RPMI7951 (cell line): ENCODE measurements at regions not wholly inside any gene's neighbourhood (a gene's known extent, or its start where the extent isn't known, plus 50 kb on each side); places are given as distances from the start of the nearest gene placed in this dataset.
A peak's percentile ranks its signal among the peaks of the same experiment; 100 is the strongest.

Experiments
- DNase-seq: peaks from one replicate; pipeline ENCODE4 v3.0.0-alpha.2; 2012; ENCODE audit warnings: low read depth

GRCh38 chr2:71872466-71873051 lies 275.1 kb downstream of the CYP26B1 start:
- no peak for DNase-seq

- DNase-seq = peak; percentile 91
Observed at GRCh38 chr2:71865391-71865965, 282.2 kb downstream of the CYP26B1 start.

- peak; percentile 85 for DNase-seq
Observed at GRCh38 chr2:71864085-71864484, 283.6 kb downstream of the CYP26B1 start.

DNA sequence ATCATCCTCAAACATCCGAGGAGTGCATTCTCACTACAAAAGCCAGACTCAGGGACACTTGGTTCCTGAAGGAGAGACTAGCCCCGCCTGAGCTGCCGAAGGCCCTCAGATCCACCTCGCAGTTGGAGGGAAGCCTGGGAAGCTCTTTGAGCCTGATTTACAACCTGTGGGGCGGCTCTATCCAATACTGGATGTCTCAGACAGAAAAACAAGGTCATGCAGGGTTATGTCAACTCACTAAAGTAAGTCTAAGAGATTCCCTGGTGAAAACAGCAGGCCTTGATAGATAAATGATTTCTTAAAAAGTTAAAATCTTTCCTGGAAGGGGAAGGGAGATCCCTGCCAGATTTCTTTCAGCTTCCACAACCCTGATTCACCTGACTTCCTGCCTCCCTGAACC lies 284.3 kb downstream of the CYP26B1 start:
- DNase-seq = no peak

GRCh38 chr2:71862921-71863320 lies 284.7 kb downstream of the CYP26B1 start:
- no peak for DNase-seq

DNA sequence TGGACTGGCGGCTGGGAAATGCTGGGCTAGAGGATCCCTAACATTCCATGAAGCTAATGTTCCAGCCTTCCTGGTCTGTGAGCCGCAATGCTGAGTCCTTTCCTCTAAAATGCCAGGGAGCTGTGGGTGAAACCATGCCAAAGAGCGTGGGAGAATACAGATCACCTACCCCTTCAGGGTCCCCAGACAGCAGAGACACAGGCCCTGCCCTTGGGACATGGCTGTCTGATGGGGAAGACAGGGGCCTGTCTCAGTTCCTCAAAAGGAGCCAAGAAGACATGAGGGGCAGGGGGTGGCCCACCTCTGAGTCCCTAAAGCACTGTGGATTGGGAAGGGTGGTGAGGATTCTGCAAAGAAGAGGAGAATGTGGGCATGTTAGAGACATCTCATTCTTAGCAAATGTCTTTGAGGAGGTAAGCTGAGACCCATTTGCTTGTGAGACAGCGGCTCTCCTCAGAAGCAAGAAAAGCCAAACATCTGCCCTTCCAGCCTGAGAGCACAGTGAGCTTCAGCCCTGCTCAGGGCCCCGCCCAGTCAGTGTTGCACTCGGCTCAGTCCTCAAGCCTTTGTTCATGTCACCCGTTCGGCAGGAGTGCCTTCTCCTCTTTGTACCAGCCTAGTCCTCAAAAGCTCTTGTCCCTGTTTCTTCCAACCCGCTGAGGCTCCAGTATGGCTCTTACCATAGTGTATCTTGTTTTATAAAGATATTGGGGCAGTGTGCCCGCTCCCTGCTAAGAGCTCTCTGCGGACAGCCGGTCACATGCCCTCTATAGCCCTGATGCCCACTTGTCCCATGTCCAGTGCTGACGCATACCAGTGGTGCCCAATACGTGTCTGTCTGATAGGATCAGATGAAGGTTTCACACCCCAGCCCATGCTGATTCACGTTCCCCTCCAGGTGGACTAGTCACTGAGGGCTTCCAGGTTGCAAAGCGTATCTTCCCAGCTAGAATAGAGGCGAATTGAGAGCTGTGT lies 286.2 kb downstream of the CYP26B1 start:
- no peak for DNase-seq

DNA sequence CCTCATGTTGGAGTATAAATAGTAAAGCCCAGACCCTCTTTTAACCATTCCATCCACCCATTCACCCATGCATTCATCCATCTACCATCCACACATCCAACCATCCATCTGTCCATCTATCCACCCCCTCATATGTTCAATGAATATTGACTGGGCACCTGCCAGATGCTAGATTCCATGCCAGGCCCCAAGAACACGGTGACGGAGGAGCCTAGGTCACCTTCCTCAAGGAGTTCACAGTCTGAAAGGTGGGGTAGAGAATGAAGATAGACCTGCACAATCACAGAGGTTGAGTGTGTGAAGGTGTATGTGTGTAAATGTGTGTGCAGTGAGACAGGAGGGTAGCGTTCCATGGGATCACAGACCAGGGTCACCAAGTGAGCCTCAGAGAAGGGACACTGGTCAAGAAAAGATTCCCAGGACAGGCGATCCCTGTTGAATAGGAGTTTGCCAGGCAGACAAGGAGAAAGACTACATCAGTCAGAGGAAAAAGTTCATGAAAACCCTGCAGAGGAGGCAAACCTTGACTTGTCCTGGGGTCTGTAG lies 287.2 kb downstream of the CYP26B1 start:
- no peak for DNase-seq

DNA sequence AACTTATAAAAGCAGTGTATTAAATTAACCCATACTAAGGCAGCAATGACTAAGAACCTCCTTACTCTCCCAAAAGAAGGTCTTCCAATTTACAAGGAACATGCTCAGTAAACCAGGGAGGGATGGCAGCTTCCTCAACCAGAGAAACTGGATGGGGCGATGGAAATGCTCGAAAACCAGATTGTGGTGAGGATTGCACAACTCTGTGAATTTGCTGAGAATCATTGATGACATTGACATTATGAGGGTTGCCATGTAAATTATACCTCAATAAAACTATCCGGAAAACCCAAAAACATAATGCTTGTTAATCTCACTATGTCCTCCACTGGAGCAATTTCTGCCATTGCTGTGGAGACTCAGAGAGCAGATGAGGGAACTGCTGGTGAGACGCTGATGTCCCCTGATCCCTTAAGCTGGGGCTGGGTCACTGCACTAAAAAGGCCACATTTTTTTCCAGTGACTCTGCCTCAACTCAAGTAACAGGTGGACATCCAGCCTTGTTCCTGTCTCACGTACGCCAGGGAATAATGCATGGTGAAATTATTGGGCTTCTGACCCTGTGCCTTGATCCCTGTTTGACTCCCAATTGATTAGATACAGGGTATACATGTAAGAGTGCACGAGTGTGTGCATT lies 288.3 kb downstream of the CYP26B1 start:
- DNase-seq = no peak

DNA sequence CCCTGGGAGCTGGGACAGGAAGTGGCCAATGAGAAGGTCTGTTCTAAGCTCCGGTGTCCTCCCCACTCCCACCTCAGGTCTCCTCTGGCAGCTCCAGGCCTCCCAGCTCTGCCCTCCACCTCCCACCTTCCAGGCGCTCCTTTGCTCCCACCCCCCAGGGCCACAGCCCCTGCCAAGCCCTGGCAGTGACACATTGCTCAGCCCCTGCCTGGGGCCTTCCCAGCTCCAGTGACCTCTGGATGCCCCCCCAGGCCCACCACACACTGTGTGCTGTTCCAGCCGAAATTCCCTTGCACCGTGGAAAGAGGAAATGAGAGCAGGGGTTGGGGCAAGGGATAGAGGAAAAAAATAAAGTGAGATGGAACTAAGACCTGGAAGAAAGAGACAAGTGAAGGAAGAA lies 289.6 kb downstream of the CYP26B1 start:
- no peak for DNase-seq

DNA sequence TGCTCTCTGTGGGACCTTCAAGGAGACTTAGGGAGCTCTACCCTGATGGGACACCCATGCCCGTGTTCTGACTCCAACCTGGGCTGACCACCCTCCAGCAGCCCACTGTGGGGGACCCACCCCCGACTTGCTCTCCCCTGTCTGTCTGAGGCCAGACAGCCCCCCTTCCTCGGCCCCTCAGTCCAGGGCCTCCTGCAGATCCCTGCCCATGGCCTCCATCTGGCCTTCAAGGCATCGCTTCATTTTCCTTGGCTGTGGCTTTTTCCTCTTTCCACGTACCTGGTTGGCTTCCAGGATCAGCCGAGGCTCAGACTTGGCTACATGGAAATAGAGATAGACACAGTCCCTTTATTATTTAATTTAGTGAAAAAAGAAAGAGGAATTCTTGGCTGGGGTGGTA lies 290.0 kb downstream of the CYP26B1 start:
- no peak for DNase-seq

- peak; percentile 54 for DNase-seq
Observed at GRCh38 chr2:71856773-71857525, 290.7 kb downstream of the CYP26B1 start.

GRCh38 chr2:71853858-71854257 lies 293.8 kb downstream of the CYP26B1 start:
- no peak for DNase-seq

DNA sequence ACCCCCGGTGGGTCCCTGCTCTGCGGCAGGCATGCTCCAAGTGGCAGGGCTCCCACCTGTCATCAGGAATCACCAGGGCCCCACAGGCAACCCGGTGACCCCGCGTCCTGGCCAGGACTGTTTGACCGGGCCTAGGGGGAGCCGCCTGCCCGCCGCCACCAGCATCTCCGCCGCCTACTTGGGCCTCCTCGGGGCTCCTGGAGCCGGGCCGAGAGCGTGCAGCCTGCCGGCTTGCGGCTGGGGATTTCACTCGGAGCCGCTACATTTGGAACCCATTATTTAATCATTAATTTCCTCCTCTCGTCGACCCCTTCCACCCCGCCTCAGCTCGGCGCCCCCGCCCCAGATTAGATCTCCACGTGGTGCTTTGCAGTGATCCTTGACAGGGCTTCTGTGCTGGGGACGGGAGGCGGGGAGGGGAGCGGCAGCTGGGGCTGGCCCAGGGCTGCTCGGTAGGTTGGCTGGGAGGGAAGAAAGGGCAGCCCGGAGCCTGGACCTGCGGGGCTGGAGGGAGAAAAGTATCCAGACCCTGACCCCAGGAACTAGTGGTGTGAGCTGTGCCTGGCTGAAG lies 295.4 kb downstream of the CYP26B1 start:
- peak; percentile 52 for DNase-seq

DNA sequence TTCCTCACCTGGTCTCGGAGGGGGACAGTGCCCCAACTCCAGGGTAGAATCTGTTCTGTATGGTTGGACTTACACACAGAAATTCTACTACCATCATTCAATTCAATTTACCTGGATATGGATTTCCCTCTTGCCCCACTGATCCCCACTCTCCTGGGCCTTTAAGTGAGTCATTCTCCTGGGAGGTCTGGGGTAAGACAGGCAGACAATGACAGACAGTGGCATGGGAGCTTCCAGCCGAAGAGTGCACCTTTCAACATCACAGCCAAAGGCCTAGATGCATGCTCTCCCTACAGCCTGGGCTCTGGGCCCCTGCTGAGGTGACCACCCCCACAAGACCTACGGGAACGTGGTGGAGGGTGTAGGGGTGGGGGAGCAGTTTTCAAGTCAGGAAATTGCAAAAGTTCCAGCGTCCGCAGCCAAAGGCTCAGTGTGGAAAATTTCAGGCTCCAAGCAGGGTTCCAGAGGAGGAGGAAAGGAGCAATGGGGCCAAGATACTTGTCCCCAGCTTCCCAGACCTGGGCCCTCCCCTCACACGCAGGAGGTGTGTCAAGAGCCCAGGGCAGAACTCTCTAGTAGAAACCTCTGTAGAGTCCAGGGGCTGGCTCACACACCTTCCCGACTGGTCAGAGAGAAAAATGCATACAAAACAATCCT lies 296.4 kb downstream of the CYP26B1 start:
- peak; percentile 50 for DNase-seq

DNA sequence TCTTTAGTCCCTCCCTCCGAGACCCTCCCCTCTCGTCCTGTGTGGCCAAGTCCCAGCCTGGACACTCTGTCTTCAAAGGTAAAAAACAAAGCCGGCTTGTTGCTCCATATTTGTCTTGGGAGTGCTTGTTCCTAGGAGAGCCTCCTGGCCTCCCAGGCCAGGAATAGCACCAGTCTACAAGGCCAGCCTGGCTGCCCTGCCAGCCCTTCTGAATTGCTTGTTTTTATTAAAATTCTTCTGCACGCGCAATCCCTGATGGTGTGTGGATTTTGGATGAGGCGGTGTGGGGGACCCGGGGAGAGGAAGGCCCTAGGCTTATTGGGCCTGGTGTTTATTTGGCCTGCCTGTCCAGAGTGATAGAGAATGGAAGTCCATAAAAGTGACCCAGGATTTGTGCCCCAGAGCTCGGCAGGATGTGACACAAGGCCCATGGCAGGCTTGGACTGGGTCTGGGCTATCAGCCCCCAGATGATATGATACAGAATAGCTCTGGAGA lies 297.3 kb downstream of the CYP26B1 start:
- DNase-seq = no peak

GRCh38 chr2:71849607-71850305 lies 297.9 kb downstream of the CYP26B1 start:
- no peak for DNase-seq

DNA sequence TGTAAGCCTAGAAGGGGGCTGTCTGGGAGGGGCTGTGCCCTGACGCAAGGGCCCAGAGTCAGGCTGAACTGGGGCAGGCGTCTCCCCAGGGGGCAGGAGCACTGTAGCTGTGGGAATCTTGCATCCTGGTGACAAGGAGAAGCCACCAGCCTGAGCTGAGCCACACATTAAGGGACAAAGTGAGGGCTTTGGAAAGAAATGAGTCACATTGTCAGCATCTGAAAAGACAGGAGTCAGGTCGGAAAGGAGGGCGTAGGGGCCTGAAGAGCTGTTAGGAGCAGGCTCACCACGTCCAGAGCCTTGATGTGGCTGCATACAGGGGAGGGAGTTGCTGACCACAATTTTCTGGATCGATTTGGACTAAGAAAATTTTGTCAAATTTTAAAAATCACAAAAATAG lies 298.6 kb downstream of the CYP26B1 start:
- DNase-seq = no peak

- peak; percentile 90 for DNase-seq
Observed at GRCh38 chr2:71846669-71847291, 300.9 kb downstream of the CYP26B1 start.

- DNase-seq = no peak
Observed at GRCh38 chr2:71846072-71846471, 301.6 kb downstream of the CYP26B1 start.
